HG02943 (cell line): ENCODE measurements at regions not wholly inside any gene's neighbourhood (a gene's known extent, or its start where the extent isn't known, plus 50 kb on each side); places are given as distances from the start of the nearest gene placed in this dataset.
A peak's percentile ranks its signal among the peaks of the same experiment; 100 is the strongest.

ENCODE experiments used
- ATAC-seq: cut with Tn5 transposase; IDR thresholded peaks from one replicate; pipeline ENCODE4 v1.9.1; 2021; ENCODE audit warnings: mild to moderate bottlenecking, low read depth, moderate library complexity; ENCODE audit not compliant: unreplicated experiment

DNA sequence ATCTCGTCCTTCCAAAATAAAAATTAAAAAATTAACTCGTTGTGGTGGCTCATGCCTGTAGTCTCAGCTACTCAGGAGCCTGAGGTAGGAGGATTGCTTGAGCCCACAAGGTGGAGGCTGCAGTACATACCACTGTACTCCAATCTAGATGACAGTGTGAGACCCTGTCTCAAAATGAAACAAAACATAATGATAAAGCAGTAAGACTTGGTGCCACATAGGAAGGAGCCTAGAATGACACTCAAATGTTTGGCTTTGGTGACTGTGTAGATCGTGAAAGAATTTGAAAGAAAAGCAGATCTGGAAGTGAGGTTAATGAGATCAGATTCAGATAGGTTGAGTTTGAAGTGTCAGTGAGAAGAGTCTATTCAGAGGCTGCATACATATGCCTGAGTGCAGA is 150.1 kb upstream of the ATP2B1 start:
- ATAC-seq: no peak

DNA sequence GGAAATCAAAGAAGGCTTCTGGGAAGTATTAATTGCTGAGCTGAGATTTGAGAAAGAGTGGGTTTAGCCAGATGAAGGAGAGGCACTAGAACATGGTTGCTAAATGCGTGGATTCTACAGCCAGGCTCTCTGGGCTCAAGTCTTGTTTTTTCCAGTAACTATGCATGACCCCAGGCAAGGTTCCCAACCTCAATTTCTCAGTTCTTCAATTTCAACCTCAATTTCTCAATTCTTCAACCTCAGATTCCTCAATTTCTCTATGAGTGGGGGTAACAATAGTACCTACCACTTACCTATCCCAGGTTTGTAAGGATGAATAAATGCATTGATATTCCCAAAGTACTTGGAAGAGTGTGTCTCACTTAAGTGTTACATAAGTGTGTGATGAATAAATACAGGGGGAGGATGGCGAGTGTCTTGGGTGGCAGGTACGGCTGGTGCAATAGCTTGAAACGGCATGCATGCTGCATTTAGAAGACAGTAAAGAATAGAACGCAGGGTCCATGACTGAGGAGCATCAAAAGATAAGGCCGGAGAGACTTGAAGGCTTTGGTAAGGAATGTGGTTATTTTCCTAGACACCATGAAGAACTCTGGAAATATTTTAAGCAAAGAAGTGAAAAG is 149.1 kb upstream of the ATP2B1 start:
- no peak for ATAC-seq

DNA sequence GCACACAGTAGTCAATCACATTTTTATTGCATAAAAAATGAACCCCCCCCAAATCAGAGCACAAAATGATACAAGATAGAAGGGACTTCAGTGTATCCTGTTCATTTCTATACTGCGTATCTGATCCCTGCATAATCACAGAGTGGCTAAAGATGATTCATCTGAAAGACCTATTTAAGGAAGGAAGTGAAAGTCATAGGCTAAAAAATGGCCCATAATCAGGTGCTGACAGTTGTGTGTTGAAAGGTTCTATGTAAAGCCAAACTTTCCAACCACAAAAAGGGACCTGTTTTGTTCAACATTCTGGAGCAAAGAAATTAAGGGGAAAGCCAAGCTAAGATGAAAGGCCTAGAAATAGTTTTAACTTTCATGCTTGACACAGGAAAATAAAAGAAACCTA is 147.8 kb upstream of the ATP2B1 start:
- peak; percentile 81 for ATAC-seq

DNA sequence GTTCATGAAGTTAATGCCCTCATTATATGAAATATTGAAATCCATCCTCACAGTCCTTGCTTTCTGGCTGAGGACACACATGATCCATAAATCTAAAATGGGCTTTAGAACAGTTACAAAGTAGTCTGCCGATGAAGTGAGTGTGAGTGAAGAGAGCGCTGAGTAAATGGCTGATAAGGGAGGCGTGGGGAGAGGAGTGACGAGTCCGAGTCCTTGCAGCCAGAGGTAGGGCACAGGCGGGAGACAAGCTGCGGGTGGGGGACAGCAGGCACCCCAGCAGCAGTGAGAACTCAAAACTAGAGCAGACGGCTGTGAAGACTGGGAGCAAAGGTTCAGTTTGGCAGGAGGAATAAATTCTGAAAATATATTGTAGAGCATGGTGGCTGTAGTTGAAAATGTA is 140.1 kb upstream of the ATP2B1 start:
- ATAC-seq: no peak

DNA sequence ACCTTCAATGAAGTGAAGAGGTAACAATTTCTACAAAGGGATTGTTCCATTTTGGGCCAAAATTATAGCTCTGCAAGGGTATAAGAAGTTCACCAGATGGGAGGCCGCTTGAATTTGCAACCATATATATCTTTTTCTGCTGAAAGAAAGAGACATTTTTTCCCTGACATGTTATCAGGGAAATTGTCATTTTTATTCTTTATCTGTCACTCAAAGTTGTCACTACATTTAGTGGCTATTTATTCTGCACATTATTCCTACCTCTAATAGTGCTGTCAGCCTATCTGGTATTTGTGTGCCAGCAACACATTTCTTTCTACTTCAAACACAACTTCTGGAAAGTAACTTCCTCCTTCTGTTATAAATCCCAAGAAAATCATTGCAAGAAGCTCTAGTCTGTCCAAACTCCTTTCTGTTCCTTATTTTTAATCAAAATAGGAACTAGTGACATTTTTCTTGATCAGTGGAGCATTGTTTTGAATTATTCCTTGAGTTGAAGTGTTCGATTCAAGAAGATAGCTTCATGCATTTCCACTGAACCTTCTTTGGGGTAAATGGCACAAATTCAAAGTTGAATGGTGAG is 137.9 kb upstream of the ATP2B1 start:
- ATAC-seq: no peak

DNA sequence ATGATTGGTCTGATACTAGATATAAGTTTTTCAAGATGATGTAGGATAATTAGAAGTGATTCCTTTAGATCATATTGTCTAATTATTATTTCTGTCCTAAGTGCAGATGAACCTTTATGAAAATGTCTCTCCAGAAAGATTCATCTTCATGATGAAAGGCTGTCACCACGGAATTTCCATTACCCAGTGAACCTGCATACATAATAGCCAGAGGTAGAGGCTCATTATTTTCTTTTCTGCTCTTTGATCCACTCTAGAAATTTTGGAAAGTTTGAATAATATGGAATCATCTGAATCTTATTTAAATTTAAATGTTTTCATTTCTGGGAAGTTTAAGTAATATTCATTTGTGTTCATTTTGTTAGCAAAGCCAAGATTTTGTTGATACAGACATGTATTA is 137.1 kb upstream of the ATP2B1 start:
- ATAC-seq: no peak

DNA sequence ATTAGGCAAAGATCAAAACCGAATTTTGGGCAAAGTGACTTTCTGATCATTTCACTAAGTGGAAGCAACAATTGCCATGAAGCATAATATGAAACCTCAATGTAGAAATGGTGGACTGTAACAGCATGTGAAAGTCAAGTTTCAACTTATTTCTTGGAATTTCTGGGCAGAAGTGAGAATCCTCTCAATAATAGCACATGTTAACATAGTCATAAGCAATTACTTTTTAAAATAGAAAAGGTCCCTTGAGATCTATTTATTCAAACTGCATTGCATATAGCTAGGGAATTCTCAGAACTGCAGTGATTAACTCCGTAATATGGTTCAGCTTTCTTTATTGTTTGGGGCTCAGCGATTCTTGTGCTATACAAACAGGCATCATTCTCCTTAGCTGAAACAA is 136.7 kb upstream of the ATP2B1 start:
- no peak for ATAC-seq

DNA sequence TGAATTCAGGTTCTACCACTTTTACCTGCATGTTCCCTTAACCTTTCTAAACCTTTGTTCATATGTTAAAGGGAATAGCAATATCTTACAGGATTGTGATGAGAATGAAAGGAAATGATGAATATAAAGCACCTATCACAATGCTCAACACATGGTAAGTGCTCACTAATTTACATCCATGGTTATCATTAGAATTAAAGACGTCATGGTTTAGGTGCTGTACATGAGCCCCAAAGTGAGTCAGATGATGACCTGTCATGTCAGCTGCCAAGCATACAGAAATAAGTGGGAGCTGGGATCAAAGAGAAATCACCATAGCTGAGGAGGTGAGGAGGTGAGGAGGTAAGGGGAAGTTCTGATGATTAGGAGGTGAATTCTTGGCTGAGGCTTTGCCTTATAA is 135.9 kb upstream of the ATP2B1 start:
- ATAC-seq: no peak

DNA sequence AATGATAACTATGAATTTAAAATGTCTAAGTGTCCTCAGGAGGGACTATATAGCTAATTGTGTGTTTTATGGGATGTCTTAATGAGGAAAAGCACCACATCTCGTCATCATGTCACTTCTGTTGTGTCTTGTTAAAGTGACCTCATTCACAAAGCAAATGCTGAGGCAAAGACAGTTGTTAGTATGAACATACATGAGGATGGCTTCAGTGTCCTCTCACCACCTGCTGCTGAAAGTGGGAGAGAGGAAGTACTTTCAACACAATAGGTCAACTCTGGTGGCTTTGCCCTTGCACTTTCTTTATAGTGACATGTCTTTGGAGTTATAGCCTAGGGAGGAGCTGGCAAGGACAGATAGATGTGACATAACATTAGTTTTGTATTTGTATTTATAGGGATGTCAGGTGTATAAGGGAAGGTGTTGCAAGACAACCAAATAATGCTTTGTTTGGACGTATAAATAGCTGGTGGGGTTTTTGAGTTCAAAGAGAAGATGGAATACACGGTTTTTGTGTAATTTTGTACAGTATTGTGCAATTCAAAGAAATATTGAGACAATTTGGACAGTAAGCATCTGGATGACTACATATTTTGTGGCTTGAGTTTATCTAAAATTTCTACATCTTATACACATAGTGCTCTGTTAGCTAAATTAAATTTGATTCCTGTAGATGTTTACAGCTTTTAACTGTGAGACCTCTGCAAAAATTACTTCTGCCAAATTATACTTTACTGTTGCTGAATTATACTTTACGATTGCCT is 131.7 kb upstream of the ATP2B1 start:
- ATAC-seq: no peak

DNA sequence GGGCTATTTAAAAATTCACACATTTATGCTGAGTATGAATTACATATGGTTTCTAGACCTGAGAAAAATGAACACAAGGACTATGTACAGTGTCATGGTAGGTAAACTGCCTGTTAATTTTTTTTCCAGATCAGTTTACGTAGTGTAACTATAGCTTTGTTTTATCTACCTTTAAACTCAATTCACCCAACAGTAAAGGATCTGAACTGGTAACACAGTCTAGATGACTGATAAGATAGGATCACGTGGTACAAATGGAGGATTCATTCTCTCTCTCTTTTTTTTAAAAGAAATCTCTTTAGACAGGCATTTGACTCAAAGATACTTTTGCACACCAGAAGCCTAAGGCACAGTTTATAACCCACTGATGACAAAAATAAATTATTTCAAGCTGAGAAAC is 130.8 kb upstream of the ATP2B1 start:
- no peak for ATAC-seq

DNA sequence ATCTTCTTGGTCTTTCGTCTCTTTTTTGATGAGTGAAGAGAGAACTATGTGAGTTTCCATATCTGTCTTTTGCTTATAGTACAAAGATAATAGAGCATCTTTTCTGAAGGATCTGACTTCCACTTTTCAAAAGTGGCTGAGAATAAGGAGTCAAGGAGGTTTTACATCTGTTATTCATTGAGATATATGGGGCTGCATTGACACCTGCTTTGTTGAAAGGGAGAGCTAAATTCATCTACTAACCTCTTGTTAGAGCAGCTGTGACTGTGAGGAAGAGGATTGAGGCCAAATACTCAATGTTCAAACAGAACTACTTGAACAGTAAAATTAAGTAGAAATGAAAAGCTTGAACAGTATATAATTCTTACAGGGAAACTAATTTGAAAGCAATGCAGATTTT is 130.2 kb upstream of the ATP2B1 start:
- ATAC-seq: no peak

DNA sequence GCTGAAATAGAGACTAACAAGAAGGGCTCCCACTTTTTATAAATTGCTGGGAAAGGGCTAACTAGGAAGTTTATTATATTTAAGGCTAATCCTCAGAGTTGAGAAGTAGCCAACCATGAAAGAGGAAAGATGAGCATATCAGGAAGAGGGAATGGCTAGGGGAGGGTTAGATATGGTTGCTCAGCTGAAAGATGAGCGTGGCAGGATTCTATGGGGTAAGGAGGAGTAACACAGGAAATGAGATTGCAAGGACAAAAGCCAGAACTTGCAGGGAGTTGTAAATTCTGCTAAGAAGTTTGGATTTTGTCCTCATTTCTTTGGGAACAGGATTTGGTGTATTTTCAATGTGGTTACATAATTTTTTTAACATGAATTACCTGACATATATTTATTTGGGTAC is 127.4 kb upstream of the ATP2B1 start:
- no peak for ATAC-seq

DNA sequence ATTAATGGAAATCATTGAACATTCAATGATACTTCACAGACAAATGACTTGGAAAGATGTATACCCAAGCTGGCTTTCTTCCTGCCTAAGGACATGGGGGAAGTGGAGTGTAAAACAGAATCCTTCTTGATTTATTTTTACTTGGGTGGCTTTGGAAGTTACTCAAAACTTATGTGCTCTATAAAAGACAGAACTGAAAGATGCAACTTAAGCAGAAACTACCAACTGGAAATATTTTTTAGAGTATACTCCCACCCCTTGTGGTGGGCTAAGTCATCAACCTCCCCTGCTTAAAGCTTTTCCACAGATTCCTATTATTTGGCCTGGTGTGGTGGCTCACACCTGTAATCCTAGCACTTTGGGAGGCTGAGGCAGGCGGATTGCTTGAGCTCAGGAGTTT is 126.0 kb upstream of the ATP2B1 start:
- ATAC-seq: no peak

DNA sequence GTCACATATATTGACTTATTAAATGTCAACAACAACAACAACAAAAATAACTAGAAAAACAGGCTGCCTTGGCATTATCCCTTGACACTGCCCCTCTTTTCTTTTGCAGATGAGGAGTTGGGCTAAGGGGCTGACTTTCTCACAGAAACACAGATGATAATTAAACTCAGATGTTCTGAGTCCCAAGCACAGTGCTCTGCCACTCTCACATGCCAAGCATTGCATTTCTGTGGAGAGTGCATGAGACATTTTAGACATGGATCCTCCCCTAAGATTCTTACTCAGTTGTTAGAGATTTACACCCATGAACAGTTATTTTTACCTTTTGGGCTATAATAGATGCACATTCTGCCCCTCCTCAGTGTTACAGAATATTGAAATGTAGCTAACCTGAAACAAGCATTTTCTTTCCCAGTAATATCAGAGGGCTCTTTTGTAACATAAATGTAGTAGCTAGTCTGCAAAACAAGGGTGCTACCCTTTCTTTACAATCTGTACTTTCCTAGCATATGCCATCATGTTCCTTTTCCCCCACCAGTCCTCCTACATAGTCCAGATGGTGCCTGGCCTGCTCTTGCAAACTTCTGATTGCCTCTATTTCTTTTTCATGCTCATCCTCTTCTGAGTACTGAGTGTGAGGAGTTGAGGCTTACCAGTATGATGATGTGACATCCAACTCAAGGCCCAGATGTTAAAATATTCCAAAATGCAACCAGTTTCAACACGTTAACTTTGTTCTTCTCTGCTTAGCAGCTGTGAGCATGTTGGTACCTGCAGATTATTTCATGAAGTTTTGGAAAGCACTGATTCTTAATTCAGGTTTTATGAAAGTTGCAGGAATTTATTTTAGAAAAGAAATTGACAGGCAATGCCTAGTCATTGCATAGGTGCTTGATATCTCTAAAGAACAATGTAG is 125.0 kb upstream of the ATP2B1 start:
- ATAC-seq: no peak

DNA sequence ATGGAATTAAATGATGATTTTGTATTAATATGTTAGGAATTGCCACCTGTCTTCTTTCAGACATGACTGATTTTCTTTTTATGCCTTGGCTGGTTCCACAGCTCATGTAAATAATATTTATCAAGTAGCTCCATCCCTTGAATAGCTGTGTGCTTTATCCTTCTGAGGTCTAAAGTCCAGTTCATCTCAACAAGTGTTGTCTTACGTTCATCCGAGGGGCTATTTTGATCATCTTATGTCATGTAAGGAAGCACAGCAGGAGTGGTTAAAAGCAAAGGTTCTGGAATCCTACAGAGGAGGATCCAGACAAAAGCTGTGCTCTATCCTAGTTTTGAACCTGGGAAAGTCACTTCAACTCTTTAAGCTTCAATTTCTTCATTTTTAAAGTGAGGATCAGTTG is 123.7 kb upstream of the ATP2B1 start:
- no peak for ATAC-seq

DNA sequence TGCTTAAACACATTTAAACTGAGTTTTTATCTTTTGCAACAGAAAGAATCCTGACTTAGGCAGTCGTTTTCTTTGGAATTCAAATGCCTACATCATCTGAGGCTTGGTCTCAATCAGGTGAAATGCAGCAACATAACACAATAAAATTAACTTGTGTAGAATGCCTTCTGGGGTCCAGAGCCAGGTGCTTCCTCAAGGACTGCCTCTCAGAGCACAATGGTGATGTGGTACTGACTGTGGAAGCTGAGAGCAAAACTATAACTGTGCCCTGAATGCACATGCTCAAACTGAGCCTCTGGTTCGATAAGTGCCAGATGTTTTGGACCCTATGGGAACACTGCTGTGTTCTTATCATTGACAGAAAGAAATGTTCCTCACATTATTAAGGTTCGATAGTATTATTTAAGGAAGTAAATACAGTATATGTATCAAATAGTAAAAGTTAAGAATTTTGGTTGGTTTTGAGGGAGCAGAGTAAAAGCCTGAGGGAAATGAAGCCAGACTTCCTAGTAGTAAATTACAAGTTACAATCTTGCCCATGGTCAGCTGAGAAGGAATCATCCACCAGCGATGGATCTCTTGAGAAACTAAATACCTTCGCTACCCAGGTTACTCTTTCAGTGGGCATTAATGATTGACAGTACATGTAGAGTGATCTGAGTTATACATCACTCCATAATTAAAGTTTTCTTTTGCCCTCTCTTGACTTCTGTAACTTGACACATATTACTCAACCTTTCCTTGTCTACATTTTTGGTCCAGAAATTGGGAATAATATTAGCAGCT is 122.9 kb upstream of the ATP2B1 start:
- ATAC-seq: no peak

DNA sequence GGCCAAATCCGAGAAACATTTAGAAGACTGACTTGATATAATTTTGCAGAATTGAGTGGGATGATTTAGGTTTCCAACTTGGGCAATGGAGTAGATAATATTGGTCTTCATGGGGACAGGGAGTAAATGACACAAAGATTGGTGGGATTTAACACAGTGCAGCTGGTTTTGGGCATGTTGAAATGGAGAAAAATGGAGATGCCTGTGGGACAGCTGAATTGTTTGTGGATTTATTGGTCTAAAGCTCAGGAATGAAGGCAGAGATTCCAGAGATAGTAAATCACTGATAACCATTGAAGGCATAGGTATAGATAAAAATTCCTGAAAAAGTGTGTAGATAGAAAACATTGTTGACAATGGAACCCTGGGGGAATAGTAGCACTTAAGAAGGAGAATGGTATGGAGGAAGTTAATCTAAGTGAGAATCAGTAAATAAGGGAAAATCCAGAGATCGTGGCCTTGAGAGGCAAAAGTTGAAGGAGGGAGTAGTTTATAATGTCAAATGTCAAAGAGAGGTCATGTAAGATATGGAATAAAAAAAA is 120.9 kb upstream of the ATP2B1 start:
- ATAC-seq: no peak

DNA sequence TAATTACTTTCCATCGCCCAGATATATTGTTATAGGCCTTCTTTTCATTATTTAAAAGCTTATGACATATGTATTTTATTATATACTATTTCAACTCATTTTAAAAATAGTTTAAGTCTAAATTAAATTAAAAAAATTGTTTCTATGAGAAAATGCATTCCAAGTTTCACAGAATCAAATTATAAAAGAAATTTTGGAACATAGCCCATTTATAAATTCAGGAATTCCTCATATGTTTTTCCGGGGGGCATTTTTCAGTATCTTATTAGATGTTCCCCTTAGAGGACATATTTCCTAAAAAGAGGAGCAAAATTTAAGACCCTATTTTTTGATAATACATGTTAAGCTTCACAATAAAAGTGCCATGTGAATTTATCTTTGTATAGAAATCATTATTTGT is 119.9 kb upstream of the ATP2B1 start:
- no peak for ATAC-seq

DNA sequence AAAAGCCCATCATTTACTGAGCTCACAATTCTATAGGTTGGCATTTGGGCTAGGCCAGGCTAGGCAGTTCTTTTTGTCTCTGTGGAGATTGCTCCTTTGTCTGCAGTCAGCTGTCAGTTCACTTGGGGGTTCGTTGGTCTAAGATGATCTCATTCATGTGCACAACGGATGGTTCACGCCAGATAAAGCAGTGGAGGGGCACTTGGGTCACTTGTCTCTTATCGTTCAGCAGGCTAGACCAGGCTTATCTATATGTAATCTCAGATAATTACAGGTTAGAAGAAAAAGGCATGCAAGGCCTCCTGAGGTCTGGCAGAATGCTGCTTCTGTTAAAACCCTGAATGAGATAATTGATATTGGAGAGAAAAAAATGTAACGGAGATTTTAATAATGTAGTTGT is 119.0 kb upstream of the ATP2B1 start:
- no peak for ATAC-seq

DNA sequence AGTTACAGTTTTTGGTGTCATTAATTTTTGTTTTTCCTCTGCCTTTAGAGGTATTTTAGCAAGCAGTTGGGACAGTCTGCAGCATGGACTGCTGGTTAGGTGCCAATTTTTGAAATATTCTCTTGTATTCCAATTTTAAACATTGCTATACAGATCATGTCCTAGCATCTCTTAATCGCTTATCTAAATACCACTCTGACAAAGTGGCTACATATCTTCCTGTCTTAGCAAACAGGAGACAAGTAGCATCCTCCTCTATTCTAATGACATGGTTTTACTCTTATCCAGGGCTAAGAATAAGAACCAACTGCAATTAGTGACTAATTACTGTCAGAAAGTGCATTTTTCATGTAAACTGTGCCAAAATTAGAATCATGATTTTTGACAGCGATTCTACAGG is 117.8 kb upstream of the ATP2B1 start:
- no peak for ATAC-seq
